ENCODE measurements at regions not wholly inside any gene's neighbourhood (a gene's known extent, or its start where the extent isn't known, plus 50 kb on each side); places are given as distances from the start of the nearest gene placed in this dataset.

- no peak for DNase-seq (ENCODE audit: low read depth)
- TF ChIP-seq CTCF (IDR thresholded peaks at IDR 0.05; ENCODE audit: control insufficient read depth, insufficient read depth, low read depth, low read length, missing control alignments), result no peak
Observed at GRCh38 chr3:8366219-8366810, 135.3 kb upstream of the LMCD1 start.

GRCh38 chr3:8368598-8368997, 133.0 kb upstream of the LMCD1 start:
- no peak for TF ChIP-seq CTCF (IDR thresholded peaks at IDR 0.05; ENCODE audit: control insufficient read depth, insufficient read depth, low read depth, low read length, missing control alignments)
- no peak for DNase-seq (ENCODE audit: low read depth)
- no peak overlapping the region for H3K4me3 ChIP-seq (ENCODE audit: control insufficient read depth, low read depth, low read length)

More at GRCh38 chr3:8366219-8366810, 135.3 kb upstream of the LMCD1 start:
- no peak overlapping the region for H3K4me3 ChIP-seq (ENCODE audit: control insufficient read depth, low read depth, low read length)

GRCh38 chr3:8369638-8370037, 132.0 kb upstream of the LMCD1 start:
- no peak for DNase-seq (ENCODE audit: low read depth)
- H3K4me3 ChIP-seq (ENCODE audit: control insufficient read depth, low read depth, low read length), result no peak overlapping the region
- no peak for TF ChIP-seq CTCF (IDR thresholded peaks at IDR 0.05; ENCODE audit: control insufficient read depth, insufficient read depth, low read depth, low read length, missing control alignments)

- peak; percentile 61 for DNase-seq (ENCODE audit: low read depth)
- H3K4me3 ChIP-seq (ENCODE audit: control insufficient read depth, low read depth, low read length), result no peak overlapping the region
- no peak for TF ChIP-seq CTCF (IDR thresholded peaks at IDR 0.05; ENCODE audit: control insufficient read depth, insufficient read depth, low read depth, low read length, missing control alignments)
Observed at GRCh38 chr3:8371085-8371551, 130.5 kb upstream of the LMCD1 start.

- DNase-seq (ENCODE audit: low read depth), result no peak
- H3K4me3 ChIP-seq (ENCODE audit: control insufficient read depth, low read depth, low read length), result no peak overlapping the region
- TF ChIP-seq CTCF (IDR thresholded peaks at IDR 0.05; ENCODE audit: control insufficient read depth, insufficient read depth, low read depth, low read length, missing control alignments), result no peak
Observed at GRCh38 chr3:8371960-8372463, 129.6 kb upstream of the LMCD1 start.

GRCh38 chr3:8380904-8381704, 120.5 kb upstream of the LMCD1 start:
- no peak for DNase-seq (ENCODE audit: low read depth)
- TF ChIP-seq CTCF (IDR thresholded peaks at IDR 0.05; ENCODE audit: control insufficient read depth, insufficient read depth, low read depth, low read length, missing control alignments), result no peak
- H3K4me3 ChIP-seq (ENCODE audit: control insufficient read depth, low read depth, low read length), result no peak overlapping the region
